HUDEP-2 (cell line): ENCODE measurements at regions not wholly inside any gene's neighbourhood (a gene's known extent, or its start where the extent isn't known, plus 50 kb on each side); places are given as distances from the start of the nearest gene placed in this dataset.

ENCODE experiments used
- DNase-seq, 76 experiments: peaks; one replicate each; lab custom pipeline; 2025; ENCODE audit not compliant: unreplicated experiment in 76 of 76; lab: John Stamatoyannopoulos, UW

- no peak for DNase-seq
Observed at GRCh38 chr2:145022666-145023333, 502.9 kb upstream of the ZEB2 start.

DNA sequence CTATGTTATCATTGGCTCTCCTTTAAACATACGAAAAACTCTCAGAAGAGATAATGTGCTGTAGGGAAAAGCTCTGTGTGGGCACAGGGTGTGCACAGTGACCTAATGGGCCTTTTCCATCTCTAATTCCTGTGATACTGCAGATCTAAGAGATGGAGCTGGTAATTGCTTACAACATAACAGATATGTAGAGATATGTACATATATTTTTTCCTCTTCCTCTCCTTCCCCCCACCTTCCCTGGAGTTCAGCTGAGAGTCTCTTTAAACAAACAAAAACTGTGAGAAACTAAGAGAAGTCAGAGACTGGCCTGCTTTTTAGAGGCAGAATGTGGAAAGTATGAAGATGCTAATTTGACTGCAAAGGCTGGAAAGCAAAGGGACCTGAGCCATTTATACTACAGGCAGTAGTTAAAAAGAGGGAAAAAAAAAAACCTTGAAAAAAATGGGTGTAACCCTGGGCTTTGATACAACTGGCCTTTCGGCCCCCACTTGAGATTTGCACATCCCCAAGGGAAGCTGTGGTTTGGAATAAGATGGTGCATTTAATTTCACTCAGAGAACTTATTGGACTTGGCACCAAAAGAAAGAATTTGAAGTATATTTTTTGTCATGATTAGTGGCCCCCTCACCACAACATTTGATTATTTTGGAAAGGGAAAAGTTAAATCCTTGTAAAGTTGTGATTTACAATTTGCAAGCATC lies 502.2 kb upstream of the ZEB2 start:
- no peak for DNase-seq

- no peak for DNase-seq
Observed at GRCh38 chr2:145020694-145021093, 500.8 kb upstream of the ZEB2 start.

GRCh38 chr2:145020139-145020538 lies 500.2 kb upstream of the ZEB2 start:
- DNase-seq: no peak

- DNase-seq: no peak
Observed at GRCh38 chr2:145018502-145018901, 498.6 kb upstream of the ZEB2 start.

DNA sequence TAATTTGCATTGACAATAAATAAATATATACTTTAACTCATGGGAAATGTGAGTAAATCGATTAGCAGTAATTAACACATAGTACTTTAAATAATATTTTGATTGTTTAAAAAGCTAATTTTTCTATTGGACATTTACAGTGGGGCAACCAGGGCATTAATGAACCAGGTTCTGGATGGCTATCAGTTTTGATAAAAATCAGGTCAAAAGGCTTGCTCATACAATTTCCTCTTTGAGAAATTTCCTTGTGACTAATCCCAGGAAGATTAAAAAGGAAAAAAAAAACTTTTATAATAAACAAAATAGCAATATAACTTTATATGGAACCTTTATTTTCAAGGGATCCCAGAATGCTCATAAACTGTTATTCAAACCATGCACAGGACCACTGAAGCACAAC lies 497.2 kb upstream of the ZEB2 start:
- no peak for DNase-seq

DNA sequence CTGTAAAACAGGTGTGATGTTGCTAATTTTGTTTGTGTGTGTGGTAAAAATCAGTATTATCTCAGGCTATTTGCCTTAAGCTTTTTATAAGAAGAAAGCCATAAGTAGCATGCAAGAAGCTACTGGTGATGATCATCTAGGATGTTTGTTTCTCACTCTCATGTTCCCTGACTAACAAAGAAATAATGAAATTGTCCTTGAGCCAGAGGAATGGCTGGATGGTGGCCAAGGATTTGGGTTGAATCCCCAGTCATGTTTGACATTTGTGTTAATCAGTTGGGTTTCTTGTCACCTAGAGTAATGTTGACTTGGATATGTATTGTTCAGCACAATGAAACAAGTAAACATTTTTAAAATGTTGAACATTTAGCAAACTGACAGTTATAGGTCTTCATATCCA lies 496.8 kb upstream of the ZEB2 start:
- DNase-seq: no peak

DNA sequence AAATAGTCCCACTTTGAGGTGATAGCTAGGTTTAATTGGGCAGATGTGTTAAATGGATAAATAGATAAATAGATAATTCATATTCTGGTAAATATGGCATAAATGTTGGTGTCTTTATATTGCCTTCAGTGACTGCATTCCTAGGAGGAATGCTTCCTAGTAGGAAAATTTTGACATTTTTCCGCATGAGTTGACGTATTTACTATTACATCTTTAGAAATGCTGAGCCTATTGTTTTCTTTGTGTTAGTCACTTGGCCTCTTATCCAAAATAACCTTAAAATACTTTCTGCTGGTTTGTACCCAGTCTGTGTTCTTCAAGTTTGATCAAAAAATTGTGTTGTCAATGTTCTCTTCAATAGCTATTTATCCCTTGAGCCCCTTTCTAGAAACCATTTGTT lies 495.6 kb upstream of the ZEB2 start:
- DNase-seq: no peak

DNA sequence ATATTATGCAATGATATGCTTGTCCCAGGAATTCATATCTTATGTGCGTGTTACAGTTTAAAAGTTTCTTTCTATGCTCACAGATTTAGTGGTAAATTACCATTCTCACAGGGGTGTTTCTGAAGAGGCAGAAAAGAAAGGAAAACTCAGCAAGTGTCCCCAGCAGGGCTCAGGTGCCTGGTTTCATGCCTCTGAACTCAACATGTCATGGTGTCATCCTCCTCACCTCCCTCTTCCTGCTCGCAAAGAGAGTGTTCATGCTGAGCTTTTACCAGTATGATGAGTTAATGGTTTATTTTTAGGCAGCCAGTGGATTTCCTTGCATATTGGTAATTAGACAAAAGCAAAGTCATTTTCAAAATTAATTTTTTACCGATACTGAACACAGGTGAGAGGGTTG lies 492.9 kb upstream of the ZEB2 start:
- no peak for DNase-seq

DNA sequence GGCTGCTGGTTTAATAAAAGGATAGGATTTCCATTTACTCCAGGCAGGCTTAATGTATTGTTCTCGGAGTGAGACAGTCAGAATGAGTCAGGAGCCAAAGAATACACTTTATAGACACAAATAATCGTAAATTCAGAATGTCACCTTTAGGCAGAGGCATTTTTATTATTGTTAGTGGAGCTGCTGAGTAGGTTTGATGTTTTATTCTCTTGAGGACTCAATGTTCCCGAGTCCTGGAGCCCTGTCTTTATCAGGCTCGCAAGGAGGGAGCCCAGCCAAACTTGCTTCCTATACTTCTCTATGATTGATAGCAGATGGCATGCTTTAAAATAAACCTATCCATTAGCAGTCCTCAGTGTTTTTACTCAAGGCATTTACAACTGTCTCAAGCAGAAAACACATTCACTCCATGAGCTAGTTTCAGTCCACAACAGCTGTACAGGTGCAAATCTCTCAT lies 492.3 kb upstream of the ZEB2 start:
- no peak for DNase-seq

GRCh38 chr2:145010635-145011034 lies 490.7 kb upstream of the ZEB2 start:
- no peak for DNase-seq

- no peak for DNase-seq
Observed at GRCh38 chr2:145007960-145008263, 488.0 kb upstream of the ZEB2 start.

GRCh38 chr2:145007093-145007959 lies 487.4 kb upstream of the ZEB2 start:
- DNase-seq: no peak

- no peak for DNase-seq
Observed at GRCh38 chr2:145002624-145003023, 482.7 kb upstream of the ZEB2 start.

DNA sequence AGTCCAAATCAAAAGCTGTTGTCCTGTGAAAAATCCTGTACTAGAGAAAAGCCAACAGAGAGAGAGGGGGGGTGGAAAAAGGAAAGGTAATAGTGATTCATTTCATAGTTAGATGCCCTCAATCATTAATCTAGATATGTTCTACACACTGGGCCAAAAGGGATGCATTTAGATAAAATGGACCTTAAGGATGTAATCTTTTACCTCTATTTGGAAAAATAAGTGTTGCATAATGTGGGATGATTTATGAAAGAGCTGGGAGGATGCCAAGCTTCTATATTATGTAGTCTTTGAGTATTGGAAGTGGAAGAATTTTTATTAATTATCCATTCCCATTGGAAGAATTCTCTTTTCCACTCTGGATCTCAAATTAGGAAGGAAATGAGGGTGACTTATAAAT lies 480.5 kb upstream of the ZEB2 start:
- no peak for DNase-seq

DNA sequence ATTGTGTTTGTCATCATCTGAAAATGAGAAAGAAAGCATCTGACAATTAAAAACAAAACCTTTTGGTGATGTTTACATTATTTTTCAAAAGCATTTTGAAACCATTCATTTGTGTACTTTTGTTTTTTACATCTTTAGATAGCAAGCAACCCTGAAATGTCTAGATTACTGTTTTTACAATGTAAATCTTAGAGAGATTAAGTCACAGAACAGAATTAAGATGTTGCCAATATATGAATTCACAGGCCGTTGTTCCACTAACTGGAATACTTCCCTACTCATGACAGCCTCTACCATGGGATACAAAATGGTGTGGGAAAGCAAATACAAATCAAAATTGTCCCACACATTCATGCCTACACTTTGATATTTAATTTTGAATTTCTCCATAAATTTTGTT lies 480.0 kb upstream of the ZEB2 start:
- DNase-seq: no peak

DNA sequence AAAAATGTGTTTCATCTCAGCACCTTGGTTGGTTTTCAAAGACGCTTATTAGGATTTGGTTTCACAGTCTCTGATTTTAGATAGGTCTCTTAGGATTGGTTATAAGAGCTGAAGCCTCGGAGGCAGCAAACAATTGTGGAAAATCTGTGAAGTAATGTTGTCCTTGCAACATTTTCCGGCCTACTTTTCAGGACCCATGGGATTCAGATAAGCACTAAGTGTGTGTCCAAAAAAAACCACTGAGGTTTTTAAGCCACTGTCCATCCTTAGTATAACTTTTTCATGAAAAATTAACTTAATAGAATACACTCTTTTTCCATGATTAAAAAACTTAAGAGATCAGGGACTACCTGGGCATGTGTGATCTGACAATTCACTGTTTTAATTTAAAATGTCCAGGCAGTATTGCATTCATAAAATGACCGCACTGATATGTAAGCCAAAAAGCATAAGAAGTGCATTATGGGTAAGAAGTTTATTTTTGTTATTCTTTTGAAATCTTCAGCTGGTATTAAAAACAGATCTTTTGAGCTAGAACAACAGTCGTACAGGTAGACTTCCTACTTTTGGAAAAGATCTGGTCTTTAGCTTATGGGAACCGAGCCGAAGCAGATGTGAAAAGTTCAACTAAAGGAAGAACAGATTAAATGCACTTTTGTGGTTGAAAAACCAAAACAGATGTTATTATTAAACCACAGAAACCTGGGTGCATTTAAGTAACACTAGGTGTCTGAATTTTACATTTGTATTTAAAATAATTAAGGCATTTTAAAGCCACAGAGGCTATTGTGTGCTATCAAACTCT lies 479.4 kb upstream of the ZEB2 start:
- no peak for DNase-seq

DNA sequence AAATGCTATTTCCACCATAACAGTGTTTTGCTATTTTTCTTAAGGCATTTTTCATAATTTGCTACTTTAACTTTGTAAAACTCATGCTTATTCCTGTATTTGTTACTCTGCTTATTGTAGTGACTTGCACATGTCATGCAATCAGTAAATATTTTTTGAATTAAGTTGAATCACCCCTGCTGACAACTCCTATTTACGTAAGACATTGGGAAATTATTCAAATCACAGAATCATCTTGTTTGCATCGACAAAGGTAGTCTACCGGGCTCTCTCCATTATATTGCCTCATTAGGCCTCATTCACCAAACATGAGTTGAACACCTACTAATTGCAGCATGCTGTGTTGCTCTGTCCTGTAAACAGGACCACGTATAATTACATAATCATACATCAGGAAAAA lies 478.5 kb upstream of the ZEB2 start:
- DNase-seq: no peak

GRCh38 chr2:144996225-144996795 lies 476.4 kb upstream of the ZEB2 start:
- no peak for DNase-seq

GRCh38 chr2:144995482-144995881 lies 475.6 kb upstream of the ZEB2 start:
- DNase-seq: no peak

DNA sequence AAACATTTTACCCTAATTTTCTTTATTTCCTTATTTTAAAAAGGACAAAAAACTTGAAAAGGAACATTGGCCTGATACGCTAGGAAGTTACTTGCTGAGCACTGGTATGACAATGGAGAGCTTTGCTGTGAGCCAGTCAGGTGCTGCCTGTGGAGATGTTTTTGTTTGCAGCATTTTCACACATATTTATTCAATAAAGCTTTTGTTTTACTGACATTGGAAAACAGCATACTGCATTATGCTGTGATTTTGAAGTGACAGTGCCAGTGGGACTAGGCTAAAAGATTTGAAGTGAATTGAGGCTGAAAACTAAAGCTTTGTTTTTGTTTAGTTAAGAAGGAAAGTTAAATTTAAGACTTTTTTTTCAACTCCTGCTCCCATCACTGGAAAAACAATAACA lies 470.7 kb upstream of the ZEB2 start:
- no peak for DNase-seq
